ENCODE measurements at regions not wholly inside any gene's neighbourhood (a gene's known extent, or its start where the extent isn't known, plus 50 kb on each side); places are given as distances from the start of the nearest gene placed in this dataset.
"Not testable (repeated sequence)": the region's sequence is repeated elsewhere in the genome, so short reads cannot be mapped to it uniquely, and the experiment has no call there.

- TF ChIP-seq CTCF (conservative IDR thresholded peaks at IDR 0.05; ENCODE audit: low read depth, low read length); EZH2 (IDR thresholded peaks at IDR 0.05; ENCODE audit: low read length, unreplicated experiment): not testable (repeated sequence)
These were observed 221.6 kb upstream of the PLGLB2 start for GRCh38 chr2:87526258-87526657.

Data from PC-3 (cell line).